Anterior cingulate cortex (tissue), 58 donors: ENCODE measurements at regions not wholly inside any gene's neighbourhood (a gene's known extent, or its start where the extent isn't known, plus 50 kb on each side); places are given as distances from the start of the nearest gene placed in this dataset.
A peak's percentile ranks its signal among the peaks of the same experiment; 100 is the strongest.

Source experiments
- DNase-seq, 58 donors: peaks; one replicate each; lab custom pipeline; 2025; lab: John Stamatoyannopoulos, UW

- DNase-seq, result no peak
Measured at GRCh38 chr2:15830937-15831549, 109.3 kb upstream of the MYCN start.

- DNase-seq, result no peak
Measured at GRCh38 chr2:15832030-15832709, 108.2 kb upstream of the MYCN start.

GRCh38 chr2:15832849-15833680 lies 107.3 kb upstream of the MYCN start:
- DNase-seq, result no peak

GRCh38 chr2:15833731-15834130 lies 106.6 kb upstream of the MYCN start:
- DNase-seq, result no peak

GRCh38 chr2:15834381-15835031 lies 105.8 kb upstream of the MYCN start:
- no peak for DNase-seq

- no peak for DNase-seq
Measured at GRCh38 chr2:15835991-15836688, 104.2 kb upstream of the MYCN start.

GRCh38 chr2:15836689-15837610 lies 103.4 kb upstream of the MYCN start:
- no peak for DNase-seq

GRCh38 chr2:15838481-15839090 lies 101.8 kb upstream of the MYCN start:
- DNase-seq, result no peak

- no peak for DNase-seq
Measured at GRCh38 chr2:15839426-15840124, 100.8 kb upstream of the MYCN start.

GRCh38 chr2:15840148-15840547 lies 100.2 kb upstream of the MYCN start:
- no peak for DNase-seq

- DNase-seq, result no peak
Measured at GRCh38 chr2:15840969-15841368, 99.4 kb upstream of the MYCN start.

GRCh38 chr2:15841776-15842560 lies 98.4 kb upstream of the MYCN start:
- DNase-seq, result no peak

GRCh38 chr2:15842758-15843666 lies 97.3 kb upstream of the MYCN start:
- DNase-seq, result peak in 42 of 58 donors; percentile 18 to 76 (median 34)

- no peak for DNase-seq
Measured at GRCh38 chr2:15844211-15844801, 96.0 kb upstream of the MYCN start.

GRCh38 chr2:15845294-15845693 lies 95.1 kb upstream of the MYCN start:
- DNase-seq, result no peak
